HEK293T (cell line): ENCODE measurements at regions not wholly inside any gene's neighbourhood (a gene's known extent, or its start where the extent isn't known, plus 50 kb on each side); places are given as distances from the start of the nearest gene placed in this dataset.

Source experiments
- BHLHE40 ChIP-seq: fragments of 450-650 bp; IDR thresholded peaks from 2 replicates; pipeline ENCODE4 v1.6.1; 2016; ENCODE audit warnings: mild to moderate bottlenecking, moderate library complexity, borderline replicate concordance
- FOXA1 ChIP-seq: fragments of 450-650 bp; IDR thresholded peaks from 2 replicates; pipeline ENCODE4 v1.6.1; 2016; ENCODE audit warnings: mild to moderate bottlenecking
- FOXM1 ChIP-seq: fragments of 450-650 bp; IDR thresholded peaks from 2 replicates; pipeline ENCODE4 v1.6.1; 2017; ENCODE audit warnings: mild to moderate bottlenecking, borderline replicate concordance
- HDGF ChIP-seq: fragments of 450-650 bp; IDR thresholded peaks from 2 replicates; pipeline ENCODE4 v1.6.1; 2017; ENCODE audit warnings: antibody characterized with exemption, borderline replicate concordance
- SP1 ChIP-seq: fragments of 450-650 bp; IDR thresholded peaks from 2 replicates; pipeline ENCODE4 v1.6.1; 2017
- SUZ12 ChIP-seq: fragments of 450-650 bp; IDR thresholded peaks from 2 replicates; pipeline ENCODE4 v1.6.1; 2016; ENCODE audit warnings: mild to moderate bottlenecking
- TARDBP ChIP-seq: fragments of 450-650 bp; IDR thresholded peaks from 2 replicates; pipeline ENCODE4 v1.6.1; 2016

GRCh38 chr6:56765494-56765893 is 122.8 kb upstream of the DST start:
- TF ChIP-seq TARDBP = no peak
- TF ChIP-seq BHLHE40 = no peak
- TF ChIP-seq SUZ12 = no peak
- no peak for TF ChIP-seq FOXM1
- no peak for TF ChIP-seq HDGF
- no peak for TF ChIP-seq SP1
- TF ChIP-seq FOXA1 = no peak
